ENCODE measurements at regions not wholly inside any gene's neighbourhood (a gene's known extent, or its start where the extent isn't known, plus 50 kb on each side); places are given as distances from the start of the nearest gene placed in this dataset.

DNA sequence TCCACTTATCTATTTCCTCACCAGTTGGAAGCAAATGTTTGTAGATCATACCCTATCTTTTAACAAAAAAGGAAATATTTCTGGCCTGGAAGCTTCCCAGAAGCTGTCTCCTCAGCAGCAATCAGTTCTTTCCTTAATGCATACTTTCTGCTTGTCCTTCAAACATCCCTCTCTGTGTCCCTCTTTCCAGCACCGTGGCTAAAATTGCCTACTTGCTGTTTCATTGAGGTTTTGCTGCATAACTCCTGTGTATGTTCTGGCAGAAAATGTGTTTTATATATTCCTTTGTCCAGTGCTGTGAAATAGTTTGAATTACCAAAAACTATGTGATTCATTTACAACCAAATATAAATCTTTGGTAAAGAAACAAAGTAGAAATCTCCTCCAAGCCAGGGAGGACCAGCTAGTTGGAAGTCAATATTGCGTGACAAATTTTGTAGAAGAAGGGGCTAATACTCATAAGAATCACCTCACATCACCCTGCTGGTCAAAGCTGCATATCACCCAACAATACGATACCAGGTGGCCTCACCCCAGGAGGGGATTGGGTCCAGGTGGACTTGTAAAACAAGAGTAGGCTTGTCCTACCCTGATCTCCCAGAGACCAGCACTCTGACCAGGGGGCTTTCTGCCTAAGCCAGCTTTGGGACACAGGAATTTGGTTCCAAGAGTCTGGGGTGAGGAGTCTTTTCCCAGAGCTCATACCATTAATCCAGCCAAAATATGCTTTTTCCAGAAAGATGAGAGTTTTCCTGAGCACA, 198.4 kb upstream of the SNX2 start:
- H3K27ac Mint-ChIP-seq = no peak overlapping the region
- H3K4me1 Mint-ChIP-seq (ENCODE audit: low read depth) = no peaks in the 10 kb centered on the region
- no peaks in the 10 kb centered on the region for H3K9me3 Mint-ChIP-seq

DNA sequence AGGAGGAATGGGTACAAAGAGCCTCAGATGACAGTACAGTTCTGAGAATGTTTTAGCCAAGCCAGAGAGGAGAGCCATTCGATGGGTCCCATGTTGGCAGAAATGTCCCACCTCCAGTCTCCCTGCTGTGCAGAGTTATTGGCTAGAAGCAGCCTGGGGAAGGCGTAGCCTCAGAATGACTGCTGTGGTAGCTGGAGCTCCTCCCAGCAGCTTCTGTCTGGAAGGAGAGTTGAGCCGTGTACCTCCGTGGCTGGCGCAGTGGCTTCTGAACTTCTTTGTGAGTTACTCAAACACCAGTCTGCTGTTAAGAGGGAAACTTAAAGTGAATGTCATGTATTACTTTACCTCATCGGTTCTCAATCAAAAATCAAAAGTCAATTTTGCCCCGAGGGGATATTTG, 193.3 kb upstream of the SNX2 start:
- peaks cover 7% of the 10 kb centered on the region for H3K27me3 Mint-ChIP-seq
- H3K4me1 Mint-ChIP-seq (ENCODE audit: low read depth) = no peaks in the 10 kb centered on the region
- H3K9me3 Mint-ChIP-seq = no peaks in the 10 kb centered on the region

More for the DNA sequence above, 198.4 kb upstream of the SNX2 start:
- Mint-ChIP-seq H3K27me3 (peaks cover 4% of the 10 kb centered on the region), H3K4me3 (no peak overlapping the region), H3K36me3 (ENCODE audit: low read depth) (no peaks in the 10 kb centered on the region)

DNA sequence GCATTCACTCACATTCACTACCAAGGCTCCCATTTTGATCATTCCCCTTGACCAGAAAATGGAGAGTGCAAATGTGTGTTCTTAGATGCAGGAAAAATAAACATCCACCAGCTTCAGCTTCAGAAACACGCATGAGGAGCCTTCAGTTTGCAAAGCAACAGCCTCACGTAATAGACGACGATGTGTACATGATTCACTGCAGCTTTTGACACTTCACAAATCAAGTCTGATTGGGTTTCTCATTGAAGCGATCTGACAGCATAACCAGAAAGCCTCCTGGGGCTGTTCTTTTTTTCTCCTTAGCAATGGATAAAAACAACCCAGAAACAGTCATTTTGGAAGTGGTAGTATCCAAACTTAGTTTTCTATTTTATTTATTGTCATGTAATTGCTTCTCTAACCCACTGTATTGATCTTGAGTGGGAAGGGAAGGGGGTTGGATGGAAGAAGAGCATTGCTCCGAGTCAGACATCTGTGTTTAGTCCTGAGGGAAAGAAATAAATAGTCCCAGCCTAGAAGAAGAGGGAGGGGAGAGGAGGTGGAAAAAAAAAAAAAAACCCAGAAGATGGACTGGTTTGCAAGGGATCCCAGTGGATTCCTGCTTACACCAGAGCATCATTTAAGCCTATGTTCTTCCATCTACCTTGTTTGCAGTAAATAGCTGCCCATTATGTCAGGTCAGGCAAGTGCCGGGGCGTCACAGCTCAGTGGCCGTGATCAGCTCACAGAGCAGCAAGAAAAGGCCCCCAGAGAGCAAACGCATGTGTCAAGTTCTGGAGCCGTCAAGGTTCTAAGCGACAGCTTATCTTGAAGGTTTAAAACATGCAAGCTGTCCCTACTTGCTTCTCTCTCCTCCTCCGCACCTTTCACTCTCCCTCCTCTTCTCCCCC, 190.2 kb upstream of the SNX2 start:
- Mint-ChIP-seq H3K27ac (no peak overlapping the region), H3K4me1 (ENCODE audit: low read depth) (no peaks in the 10 kb centered on the region), H3K4me3 (no peak overlapping the region), H3K27me3 (peaks cover 7% of the 10 kb centered on the region), H3K36me3 (ENCODE audit: low read depth) (no peaks in the 10 kb centered on the region), H3K9me3 (no peaks in the 10 kb centered on the region)

More for the DNA sequence above, 193.3 kb upstream of the SNX2 start:
- Mint-ChIP-seq H3K27ac (no peak overlapping the region), H3K36me3 (ENCODE audit: low read depth) (no peaks in the 10 kb centered on the region), H3K4me3 (no peak overlapping the region)

DNA sequence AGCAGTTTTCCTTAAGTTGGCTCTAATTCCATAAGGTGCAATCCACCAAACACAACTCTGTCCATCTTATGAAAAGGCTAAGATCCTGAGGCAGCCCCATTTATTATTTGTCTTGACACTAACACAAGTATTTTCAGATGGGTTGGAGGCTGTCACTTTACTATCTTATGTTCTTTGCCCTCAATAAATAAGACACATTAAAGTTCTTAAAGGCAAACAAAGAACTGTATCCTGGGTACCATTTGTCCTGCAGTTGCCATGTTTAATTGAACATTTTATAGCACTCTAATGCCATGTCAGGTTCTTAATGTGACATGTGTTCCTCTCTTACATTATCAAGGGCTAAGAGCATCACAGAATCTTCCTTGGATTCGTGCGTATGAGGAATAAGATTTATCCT, 189.5 kb upstream of the SNX2 start:
- no peaks in the 10 kb centered on the region for H3K36me3 Mint-ChIP-seq (ENCODE audit: low read depth)
- H3K4me1 Mint-ChIP-seq (ENCODE audit: low read depth) = no peaks in the 10 kb centered on the region
- H3K4me3 Mint-ChIP-seq = no peak overlapping the region
- H3K9me3 Mint-ChIP-seq = no peaks in the 10 kb centered on the region
- H3K27ac Mint-ChIP-seq = no peak overlapping the region
- peaks cover 4% of the 10 kb centered on the region for H3K27me3 Mint-ChIP-seq

DNA sequence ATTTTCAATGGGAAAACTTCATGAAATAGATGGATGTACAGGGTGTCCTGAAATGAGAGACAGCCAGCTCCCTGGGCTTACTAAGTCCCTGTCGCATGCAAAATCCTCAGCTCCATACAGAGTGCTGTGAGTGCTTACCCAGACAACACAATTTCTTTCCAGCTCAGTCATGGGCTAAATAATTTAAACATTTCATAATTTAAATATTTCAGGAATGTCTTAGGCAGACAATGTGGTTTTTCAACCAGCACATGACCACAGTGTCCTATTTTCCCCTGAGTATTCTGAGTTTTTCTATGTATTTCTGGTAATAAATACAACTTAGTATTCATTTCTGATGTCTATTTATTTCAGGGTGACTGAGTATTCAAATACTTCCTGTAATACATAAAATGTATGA, 188.5 kb upstream of the SNX2 start:
- Mint-ChIP-seq H3K9me3 (no peaks in the 10 kb centered on the region), H3K36me3 (ENCODE audit: low read depth) (no peaks in the 10 kb centered on the region), H3K4me3 (no peak overlapping the region), H3K27ac (no peak overlapping the region), H3K27me3 (peaks cover 2% of the 10 kb centered on the region), H3K4me1 (ENCODE audit: low read depth) (no peaks in the 10 kb centered on the region)

DNA sequence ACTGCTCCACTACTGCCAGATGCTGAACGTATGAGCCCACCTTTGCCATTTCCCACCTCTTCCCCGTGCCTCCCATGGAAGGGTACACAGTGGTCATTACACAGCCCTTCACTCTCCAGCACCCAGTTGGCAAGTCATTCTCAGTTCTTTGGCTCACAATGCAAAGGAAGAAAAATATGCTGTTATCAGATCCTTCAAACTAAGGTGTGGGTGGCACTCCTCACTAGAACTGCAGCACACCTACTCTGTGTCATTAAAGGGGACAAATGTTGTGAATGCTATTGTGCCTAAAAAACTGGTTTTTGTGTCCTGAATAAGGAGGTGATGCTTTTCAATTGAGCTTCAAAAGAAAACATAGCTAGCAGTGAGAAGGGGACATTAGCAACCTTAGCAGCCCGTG, 183.1 kb upstream of the SNX2 start:
- H3K4me3 Mint-ChIP-seq = no peak overlapping the region
- no peaks in the 10 kb centered on the region for H3K9me3 Mint-ChIP-seq
- no peak overlapping the region for H3K27ac Mint-ChIP-seq
- H3K4me1 Mint-ChIP-seq (ENCODE audit: low read depth) = no peaks in the 10 kb centered on the region
- peaks cover 5% of the 10 kb centered on the region for H3K27me3 Mint-ChIP-seq
- no peaks in the 10 kb centered on the region for H3K36me3 Mint-ChIP-seq (ENCODE audit: low read depth)

DNA sequence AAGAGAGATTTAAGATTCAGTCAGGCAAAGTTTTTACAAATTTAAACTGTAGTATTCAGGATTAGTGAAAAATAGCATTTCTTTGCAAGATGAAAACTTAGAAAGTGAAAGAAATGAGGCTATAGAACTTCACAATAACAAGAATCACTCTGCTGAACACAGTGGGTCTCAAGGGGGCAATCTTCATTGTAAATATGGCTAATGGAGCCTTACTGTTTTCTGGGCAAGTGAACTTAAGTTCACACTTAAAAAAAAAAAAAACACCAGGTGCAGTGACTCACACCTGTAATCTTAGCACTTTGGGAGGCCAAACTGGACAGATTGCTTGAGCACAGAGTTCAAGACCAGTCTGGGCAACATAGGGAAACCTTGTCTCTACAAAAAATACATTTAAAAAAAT, 175.9 kb upstream of the SNX2 start:
- Mint-ChIP-seq H3K4me3 (no peak overlapping the region), H3K27ac (no peak overlapping the region), H3K4me1 (ENCODE audit: low read depth) (no peaks in the 10 kb centered on the region), H3K36me3 (ENCODE audit: low read depth) (no peaks in the 10 kb centered on the region), H3K27me3 (peaks cover 9% of the 10 kb centered on the region), H3K9me3 (peaks cover 8% of the 10 kb centered on the region)

DNA sequence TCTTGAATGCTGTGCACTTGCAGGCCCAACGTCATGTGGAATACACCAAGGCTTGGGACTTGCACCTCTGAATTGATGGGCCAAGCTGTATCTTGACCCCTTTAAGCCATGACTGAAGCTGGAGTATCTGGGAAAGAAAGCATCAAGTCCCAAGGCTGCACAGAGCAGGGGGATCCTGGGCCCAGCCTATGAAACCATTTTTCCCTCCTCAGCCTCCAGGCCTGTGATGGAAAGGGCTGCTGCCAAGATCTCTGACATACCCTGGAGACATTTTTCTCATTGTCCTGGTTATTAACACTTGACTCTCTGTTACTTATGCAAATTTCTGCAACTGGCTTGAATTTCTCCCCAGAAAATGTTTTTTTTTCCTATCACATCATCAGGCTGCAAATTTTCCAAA, 174.0 kb upstream of the SNX2 start:
- Mint-ChIP-seq H3K27ac (no peak overlapping the region), H3K4me3 (no peak overlapping the region), H3K4me1 (ENCODE audit: low read depth) (no peaks in the 10 kb centered on the region)

DNA sequence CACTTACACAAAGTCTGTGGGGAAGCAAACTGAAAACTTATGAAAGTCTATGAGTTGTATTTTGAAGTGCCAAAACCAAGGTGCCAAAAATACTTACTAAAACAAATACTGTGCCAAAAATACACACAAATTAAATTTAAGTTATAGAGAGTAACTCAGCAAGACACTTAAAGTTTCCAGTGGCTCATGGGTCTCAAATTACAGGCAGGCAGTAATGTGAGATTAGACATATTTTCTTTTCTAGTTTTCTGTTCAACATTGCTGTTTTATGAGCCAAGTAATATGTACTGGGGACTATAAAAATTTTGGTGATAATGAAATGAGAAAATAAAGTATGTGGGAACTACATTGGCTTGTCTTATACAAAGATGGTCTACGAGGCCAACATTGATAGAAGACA, 172.2 kb upstream of the SNX2 start:
- Mint-ChIP-seq H3K9me3 (peaks cover 8% of the 10 kb centered on the region), H3K4me1 (ENCODE audit: low read depth) (no peaks in the 10 kb centered on the region), H3K27me3 (peaks cover 3% of the 10 kb centered on the region), H3K27ac (no peak overlapping the region), H3K4me3 (no peak overlapping the region), H3K36me3 (ENCODE audit: low read depth) (no peaks in the 10 kb centered on the region)

More for the DNA sequence above, 174.0 kb upstream of the SNX2 start:
- Mint-ChIP-seq H3K36me3 (ENCODE audit: low read depth) (no peaks in the 10 kb centered on the region), H3K27me3 (peaks cover 8% of the 10 kb centered on the region), H3K9me3 (peaks cover 8% of the 10 kb centered on the region)

DNA sequence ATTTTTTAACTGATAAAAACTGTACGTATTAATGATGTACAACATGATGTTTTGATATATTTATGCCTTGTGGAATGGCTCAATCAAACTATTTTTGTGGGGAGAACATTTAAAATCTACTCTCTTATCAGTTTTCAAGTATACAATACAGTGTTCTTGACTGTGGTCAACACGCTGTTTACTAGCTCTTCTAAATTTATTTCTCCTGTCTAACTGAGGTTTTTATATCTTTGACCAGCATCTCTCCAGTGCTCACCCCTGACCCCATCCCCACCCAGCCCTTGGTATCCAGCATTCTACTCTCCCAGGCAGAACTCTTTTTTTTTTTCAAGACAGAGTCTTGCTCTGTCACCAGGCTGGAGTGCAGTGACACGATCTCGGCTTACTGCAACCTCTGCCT, 169.6 kb upstream of the SNX2 start:
- peaks cover 3% of the 10 kb centered on the region for H3K27me3 Mint-ChIP-seq
- no peaks in the 10 kb centered on the region for H3K4me1 Mint-ChIP-seq (ENCODE audit: low read depth)
- no peak overlapping the region for H3K27ac Mint-ChIP-seq
- no peaks in the 10 kb centered on the region for H3K36me3 Mint-ChIP-seq (ENCODE audit: low read depth)
- peaks cover 8% of the 10 kb centered on the region for H3K9me3 Mint-ChIP-seq
- H3K4me3 Mint-ChIP-seq = no peak overlapping the region

DNA sequence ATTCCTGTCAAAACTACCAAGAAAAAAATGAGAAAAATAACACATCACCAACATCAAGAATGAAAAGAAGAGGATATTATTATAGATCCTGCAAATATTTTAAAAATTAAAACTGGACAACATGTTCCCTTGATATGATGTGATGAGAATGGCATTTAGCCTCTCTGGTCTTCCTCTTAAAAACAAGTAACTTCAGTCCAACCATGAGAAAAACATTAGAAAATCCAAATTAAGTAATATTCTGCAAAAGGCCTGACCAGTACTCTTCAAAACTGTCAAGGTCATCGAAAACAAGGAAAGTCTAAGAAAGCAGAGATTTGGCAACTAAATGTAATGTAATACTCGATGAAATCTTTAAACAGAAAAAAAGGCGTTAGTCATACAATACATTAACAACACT, 167.1 kb upstream of the SNX2 start:
- Mint-ChIP-seq H3K27ac (no peak overlapping the region), H3K4me1 (ENCODE audit: low read depth) (no peaks in the 10 kb centered on the region), H3K9me3 (no peaks in the 10 kb centered on the region), H3K27me3 (peaks cover 3% of the 10 kb centered on the region), H3K4me3 (no peak overlapping the region), H3K36me3 (ENCODE audit: low read depth) (no peaks in the 10 kb centered on the region)

DNA sequence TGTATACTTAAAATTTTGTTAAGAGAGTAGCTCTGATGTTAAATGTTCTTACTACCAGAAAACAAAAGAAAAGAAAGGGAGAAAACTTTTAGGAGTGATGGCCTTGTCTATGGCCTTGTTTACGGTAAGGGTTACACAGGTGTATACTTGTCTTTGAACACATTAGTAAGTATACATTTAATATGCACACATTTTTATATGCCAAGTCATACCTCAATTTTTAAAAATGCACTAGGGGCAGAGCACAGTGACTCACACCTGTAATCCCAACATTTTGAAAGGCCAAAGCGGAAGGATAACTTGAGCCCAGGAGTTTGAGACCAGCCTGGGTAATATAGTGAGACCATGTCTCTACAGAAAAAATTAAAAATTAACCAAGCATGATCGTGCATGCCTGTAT, 166.7 kb upstream of the SNX2 start:
- Mint-ChIP-seq H3K36me3 (ENCODE audit: low read depth) (no peaks in the 10 kb centered on the region), H3K4me3 (no peak overlapping the region), H3K27ac (no peak overlapping the region), H3K4me1 (ENCODE audit: low read depth) (no peaks in the 10 kb centered on the region), H3K27me3 (peaks cover 3% of the 10 kb centered on the region), H3K9me3 (no peaks in the 10 kb centered on the region)

DNA sequence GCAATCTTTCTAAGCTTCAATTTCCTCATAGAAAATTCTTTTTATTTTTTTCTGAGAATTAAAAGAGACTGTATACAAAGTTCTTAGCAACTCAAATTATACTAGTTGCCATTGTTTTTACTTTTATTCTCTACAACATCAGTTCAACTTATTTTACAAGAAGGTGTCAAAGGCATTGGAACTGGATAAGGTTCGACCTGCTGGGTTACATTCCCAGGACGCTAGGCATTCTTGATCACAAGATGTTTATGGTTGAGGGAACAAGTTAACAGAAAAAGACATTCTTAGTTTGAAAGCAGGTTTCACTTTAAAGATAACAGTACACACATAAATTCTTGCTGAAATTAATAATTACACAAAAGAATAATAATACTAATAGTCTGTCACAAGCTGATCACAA, 163.5 kb upstream of the SNX2 start:
- H3K27ac Mint-ChIP-seq = no peak overlapping the region
- no peaks in the 10 kb centered on the region for H3K36me3 Mint-ChIP-seq (ENCODE audit: low read depth)
- H3K4me1 Mint-ChIP-seq (ENCODE audit: low read depth) = no peaks in the 10 kb centered on the region
- no peak overlapping the region for H3K4me3 Mint-ChIP-seq
- H3K27me3 Mint-ChIP-seq = no peaks in the 10 kb centered on the region
- H3K9me3 Mint-ChIP-seq = no peaks in the 10 kb centered on the region

DNA sequence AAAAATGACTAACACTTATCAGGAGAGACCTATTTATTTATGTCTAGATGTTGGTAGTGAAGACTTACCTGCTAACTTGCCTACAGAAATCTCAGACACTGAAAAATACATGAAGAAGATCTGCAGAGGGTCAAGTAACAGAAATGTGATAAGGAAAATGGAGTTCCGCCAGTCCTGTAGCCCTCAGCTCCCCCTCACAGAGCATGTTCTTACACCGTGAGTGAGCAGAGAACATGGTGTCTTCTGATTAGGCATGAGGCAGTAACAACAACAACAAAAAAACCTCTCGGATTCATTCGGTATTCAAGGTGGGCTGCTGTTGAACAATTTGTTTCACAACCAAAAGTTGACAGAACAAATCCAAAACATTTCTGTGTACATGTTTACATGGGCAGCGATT, 162.0 kb upstream of the SNX2 start:
- Mint-ChIP-seq H3K36me3 (ENCODE audit: low read depth) (no peaks in the 10 kb centered on the region), H3K4me3 (no peak overlapping the region), H3K27ac (no peak overlapping the region)

DNA sequence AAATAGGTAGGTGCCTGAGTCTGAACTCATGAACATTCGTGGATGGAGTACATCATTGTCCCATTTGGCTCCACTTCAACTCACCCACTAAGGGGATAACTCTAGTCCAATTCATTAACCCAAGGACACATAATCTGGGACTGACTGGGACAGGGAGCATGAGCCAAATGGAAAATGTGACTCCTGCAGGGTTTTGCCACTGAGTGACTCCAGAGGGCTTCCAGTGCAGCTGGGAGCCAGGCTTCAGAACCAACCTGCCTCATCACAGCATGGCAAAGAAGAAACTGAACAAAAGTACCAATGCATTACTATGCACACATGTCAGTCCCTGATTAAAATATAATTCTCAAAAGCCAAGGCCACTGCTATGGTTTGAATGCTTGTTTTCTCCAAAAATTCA, 159.7 kb upstream of the SNX2 start:
- Mint-ChIP-seq H3K4me3 (no peak overlapping the region), H3K27me3 (no peaks in the 10 kb centered on the region), H3K36me3 (ENCODE audit: low read depth) (no peaks in the 10 kb centered on the region), H3K9me3 (no peaks in the 10 kb centered on the region), H3K4me1 (ENCODE audit: low read depth) (no peaks in the 10 kb centered on the region), H3K27ac (no peak overlapping the region)

More for the DNA sequence above, 162.0 kb upstream of the SNX2 start:
- Mint-ChIP-seq H3K27me3 (no peaks in the 10 kb centered on the region), H3K9me3 (no peaks in the 10 kb centered on the region), H3K4me1 (ENCODE audit: low read depth) (no peaks in the 10 kb centered on the region)
